CD14-positive monocyte (primary cell): ENCODE measurements at regions not wholly inside any gene's neighbourhood (a gene's known extent, or its start where the extent isn't known, plus 50 kb on each side); places are given as distances from the start of the nearest gene placed in this dataset.
A peak's percentile ranks its signal among the peaks of the same experiment; 100 is the strongest.

Experiments used
- DNase-seq, 3 donors: peaks; one replicate each; pipeline ENCODE4 v3.0.0-alpha.2; 2011 to 2022
- H2AFZ ChIP-seq: 2 replicates; pipeline ENCODE4 v1.6.0; 2012; ENCODE audit warnings: mild to moderate bottlenecking, low read depth, low read length, inconsistent platforms; ENCODE audit not compliant: insufficient read depth, poor library complexity, severe bottlenecking
- H3K27ac ChIP-seq, 2 donors: 1 replicate in 1 of 2; 2 replicates in 1 of 2; pipeline ENCODE4 v1.5.1; 2012 to 2013; ENCODE audit warnings: low read length in 2 of 2, control low read depth in 1 of 2, inconsistent platforms in 1 of 2, low read depth in 1 of 2, mild to moderate bottlenecking in 1 of 2
- H3K27me3 ChIP-seq, 2 donors: one replicate each; pipeline versions ENCODE4 v1.6.0 to v1.6.1; 2011 to 2013; ENCODE audit warnings: low read length in 2 of 2; ENCODE audit not compliant: control insufficient read depth in 2 of 2, insufficient read depth in 2 of 2
- H3K36me3 ChIP-seq, 2 donors: replicated peaks in 1 of 2; 1 replicate in 1 of 2; 2 replicates in 1 of 2; pipeline versions ENCODE4 v1.5.1 to v1.6.1; 2012 to 2013; ENCODE audit warnings: low read length in 2 of 2, control low read depth in 1 of 2, inconsistent platforms in 1 of 2, mild to moderate bottlenecking in 1 of 2; ENCODE audit not compliant: insufficient read depth in 2 of 2, control insufficient read depth in 1 of 2
- H3K4me1 ChIP-seq, 2 donors: 1 replicate in 1 of 2; 2 replicates in 1 of 2; pipeline versions ENCODE4 v1.5.1 to v1.6.1; 2012 to 2013; ENCODE audit warnings: low read length in 2 of 2, control low read depth in 1 of 2, inconsistent platforms in 1 of 2, mild to moderate bottlenecking in 1 of 2, moderate library complexity in 1 of 2; ENCODE audit not compliant: insufficient read depth in 2 of 2, control insufficient read depth in 1 of 2
- H3K4me2 ChIP-seq: replicated peaks from 2 replicates; pipeline ENCODE3; 2012; ENCODE audit warnings: low read length, moderate library complexity, mild to moderate bottlenecking; ENCODE audit not compliant: poor library complexity, severe bottlenecking; ENCODE audit errors: extremely low read depth
- H3K4me3 ChIP-seq, 3 experiments: fragments of 200-600 bp in 1 of 3; sonication (generic) in 1 of 3; replicated peaks in 1 of 3; 1 replicate in 2 of 3; 2 replicates in 1 of 3; pipeline ENCODE4 v1.5.1; 2011 to 2013; ENCODE audit warnings: low read length in 3 of 3, mild to moderate bottlenecking in 3 of 3, control low read depth in 2 of 3, low read depth in 2 of 3, inconsistent platforms in 1 of 3, moderate library complexity in 1 of 3
- H3K79me2 ChIP-seq: 2 replicates; pipeline ENCODE4 v1.6.0; 2012; ENCODE audit warnings: mild to moderate bottlenecking, control low read depth, inconsistent platforms, low read length, moderate library complexity; ENCODE audit not compliant: insufficient read depth
- H3K9ac ChIP-seq: 2 replicates; pipeline ENCODE4 v1.6.0; 2017; ENCODE audit warnings: low read length, mild to moderate bottlenecking; ENCODE audit not compliant: insufficient read depth, poor library complexity, severe bottlenecking
- H3K9me3 ChIP-seq, 2 donors: replicated peaks in 1 of 2; 1 replicate in 1 of 2; 2 replicates in 1 of 2; pipeline versions ENCODE4 v1.5.1 to v1.6.1; 2012 to 2013; ENCODE audit warnings: low read length in 2 of 2, control low read depth in 1 of 2; ENCODE audit not compliant: control insufficient read depth in 1 of 2, insufficient read depth in 1 of 2
- H4K20me1 ChIP-seq: 2 replicates; pipeline ENCODE4 v1.6.0; 2012; ENCODE audit warnings: mild to moderate bottlenecking, low read length, control low read depth, moderate library complexity; ENCODE audit not compliant: insufficient read depth
- H3K27ac Mint-ChIP-seq, 7 donors: one replicate each; pipeline ENCODE4 v1.8.0; 2020; ENCODE audit warnings: mild to moderate bottlenecking in 7 of 7, mixed read lengths in 7 of 7, moderate library complexity in 6 of 7, inconsistent platforms in 2 of 7
- H3K27me3 Mint-ChIP-seq, 3 donors: one replicate each; pipeline ENCODE4 v1.8.0; 2021 to 2022; ENCODE audit warnings: low read depth in 3 of 3, mild to moderate bottlenecking in 3 of 3, mixed read lengths in 3 of 3, moderate library complexity in 3 of 3, inconsistent platforms in 1 of 3
- H3K36me3 Mint-ChIP-seq, 2 donors: one replicate each; pipeline ENCODE4 v1.8.0; 2020; ENCODE audit warnings: mixed read lengths in 2 of 2, inconsistent platforms in 1 of 2, mild to moderate bottlenecking in 1 of 2
- H3K4me1 Mint-ChIP-seq: one replicate; pipeline ENCODE4 v1.8.0; 2020; ENCODE audit warnings: mild to moderate bottlenecking, mixed read lengths
- H3K4me3 Mint-ChIP-seq, 2 donors: one replicate each; pipeline ENCODE4 v1.8.0; 2020; ENCODE audit warnings: mild to moderate bottlenecking in 2 of 2, mixed read lengths in 2 of 2, moderate library complexity in 1 of 2
- H3K9me3 Mint-ChIP-seq, 7 donors: one replicate each; pipeline ENCODE4 v1.8.0; 2020 to 2022; ENCODE audit warnings: mixed read lengths in 7 of 7, mild to moderate bottlenecking in 6 of 7, moderate library complexity in 6 of 7, inconsistent platforms in 2 of 7
- CTCF ChIP-seq: fragments of 200-600 bp; IDR thresholded peaks from one replicate; pipeline ENCODE4 v1.8.0; 2022; ENCODE audit warnings: antibody characterized with exemption, mild to moderate bottlenecking
- WGBS: methylation state at CpG from one replicate; pipeline ENCODE4 v1.1.5; 2013; ENCODE audit warnings: missing lambda C conversion rate; ENCODE audit not compliant: insufficient coverage; 5-methylcytosine and 5-hydroxymethylcytosine counted together
- intact Hi-C, 2 donors: fragments of 100-400 bp; cut with micrococcal nuclease; formaldehyde crosslinking; loops; one replicate each; pipeline versions ENCODE4 v1.15.0 to v1.15.1; 2023

- H3K9ac ChIP-seq = no peak overlapping the region
- H3K9me3 Mint-ChIP-seq = no peaks in the 10 kb centered on the region
- H3K4me3 ChIP-seq = no peak overlapping the region
These were observed 63.1 kb downstream of the KCNRG start for GRCh38 chr13:50078231-50078894.

More at GRCh38 chr13:50078231-50078894, 63.1 kb downstream of the KCNRG start:
- peaks cover 100% of the 10 kb centered on the region for H3K79me2 ChIP-seq
- DNase-seq = no peak
- intact Hi-C loops = no loop called here
- no peaks in the 10 kb centered on the region for H3K9me3 ChIP-seq
- Mint-ChIP-seq H3K4me3 (peak overlapping the region in 1 of 2 donors; percentile 69), H3K4me1 (peaks cover 44% of the 10 kb centered on the region), H3K36me3 (peaks cover 8 to 13% of the 10 kb centered on the region in 2 donors), H3K27ac (peak overlapping the region in 5 of 7 donors; percentile 25 to 98 (median 79)), H3K27me3 (no peaks in the 10 kb centered on the region)
- peaks cover 31 to 54% of the 10 kb centered on the region in 2 donors for H3K4me1 ChIP-seq
- H3K27me3 ChIP-seq = no peaks in the 10 kb centered on the region
- peak overlapping the region in 1 of 2 donors; percentile 85 for H3K27ac ChIP-seq
- TF ChIP-seq CTCF = no peak
- H3K4me2 ChIP-seq = peak overlapping the region; percentile 35
- peaks cover 87% of the 10 kb centered on the region for H4K20me1 ChIP-seq
- peaks cover 0 to 5% of the 10 kb centered on the region in 2 donors for H3K36me3 ChIP-seq
- H2AFZ ChIP-seq = no peak overlapping the region
- no CpG with 5 or more reads among the region's 3 CpGs for WGBS
